ENCODE measurements at regions not wholly inside any gene's neighbourhood (a gene's known extent, or its start where the extent isn't known, plus 50 kb on each side); places are given as distances from the start of the nearest gene placed in this dataset.

GRCh38 chr17:77454242-77455095, 313.7 kb downstream of the SEC14L1 start:
- TF ChIP-seq POLR2A (IDR thresholded peaks at IDR 0.05; ENCODE audit: low read depth, low read length) (peak; percentile 48; the same call in 1 of the 2 replicates), TAF1 (IDR thresholded peaks at IDR 0.05; ENCODE audit: low read depth, low read length) (no peak), POLR2AphosphoS5 (IDR thresholded peaks at IDR 0.05; ENCODE audit: low read depth, low read length) (no peak)
